ENCODE measurements at regions not wholly inside any gene's neighbourhood (a gene's known extent, or its start where the extent isn't known, plus 50 kb on each side); places are given as distances from the start of the nearest gene placed in this dataset.

GRCh38 chr15:97463696-97464095 lies 496.8 kb upstream of the ARRDC4 start:
- H3K27ac ChIP-seq = no peak overlapping the region
- H3K4me1 ChIP-seq (replicated peaks in 1 of 2) = no peaks in the 10 kb centered on the region
- in situ Hi-C loops (cut with MboI; ENCODE audit: low pct_unique_long_range_greater_than_20kb in 2 of 9, low sequenced_read_pairs in 9 of 9, unreplicated experiment in 9 of 9) = no loop called here
- no peak overlapping the region for H3K4me3 ChIP-seq
- no peak for ATAC-seq (replicated peaks in 6 of 8)
- WGBS, 10 experiments = 3 to 89% (median 51%) methylated on average over 1 to 4 of the region's 4 CpGs; no CpG with 5 or more reads in 3 of the 10 experiments

- H3K27ac ChIP-seq = no peak overlapping the region
- no peaks in the 10 kb centered on the region for H3K4me1 ChIP-seq (replicated peaks in 1 of 2)
- H3K4me3 ChIP-seq = no peak overlapping the region
- in situ Hi-C loops (cut with MboI; ENCODE audit: low pct_unique_long_range_greater_than_20kb in 2 of 9, low sequenced_read_pairs in 9 of 9, unreplicated experiment in 9 of 9) = no loop called here
- no peak for ATAC-seq (replicated peaks in 6 of 8)
Measured at GRCh38 chr15:97470417-97470816, 490.1 kb upstream of the ARRDC4 start.

- H3K27ac ChIP-seq = no peak overlapping the region
- no peak for ATAC-seq (replicated peaks in 6 of 8)
- no peaks in the 10 kb centered on the region for H3K4me1 ChIP-seq (replicated peaks in 1 of 2)
- in situ Hi-C loops (cut with MboI; ENCODE audit: low pct_unique_long_range_greater_than_20kb in 2 of 9, low sequenced_read_pairs in 9 of 9, unreplicated experiment in 9 of 9) = no loop called here
- 0 to 100% (median 78%) methylated on average over 1 of the region's 1 CpG; no CpG with 5 or more reads in 1 of the 10 experiments for WGBS, 10 experiments
- no peak overlapping the region for H3K4me3 ChIP-seq
Measured at GRCh38 chr15:97473627-97474026, 486.9 kb upstream of the ARRDC4 start.

- H3K4me3 ChIP-seq = no peak overlapping the region
- ATAC-seq (replicated peaks in 6 of 8) = no peak
- H3K4me1 ChIP-seq (replicated peaks in 1 of 2) = no peaks in the 10 kb centered on the region
- no peak overlapping the region for H3K27ac ChIP-seq
- WGBS, 10 experiments = 9 to 100% (median 94%) methylated on average over 1 to 3 of the region's 3 CpGs; no CpG with 5 or more reads in 3 of the 10 experiments
- in situ Hi-C loops (cut with MboI; ENCODE audit: low pct_unique_long_range_greater_than_20kb in 2 of 9, low sequenced_read_pairs in 9 of 9, unreplicated experiment in 9 of 9) = loop anchor here in 1 of 9 experiments (25.0 kb wide), 1 partner anchor 93 kb away; no protein-coding TSS in a partner anchor
Measured at GRCh38 chr15:97479957-97480356, 480.5 kb upstream of the ARRDC4 start.

GRCh38 chr15:97482521-97482920 lies 478.0 kb upstream of the ARRDC4 start:
- 0 to 70% (median 30%) methylated on average over 1 to 3 of the region's 3 CpGs; no CpG with 5 or more reads in 1 of the 10 experiments for WGBS, 10 experiments
- Histone ChIP-seq H3K27ac (no peak overlapping the region), H3K4me1 (replicated peaks in 1 of 2) (no peaks in the 10 kb centered on the region), H3K4me3 (no peak overlapping the region)
- in situ Hi-C loops (cut with MboI; ENCODE audit: low pct_unique_long_range_greater_than_20kb in 2 of 9, low sequenced_read_pairs in 9 of 9, unreplicated experiment in 9 of 9) = loop anchor here in 1 of 9 experiments (25.0 kb wide), 1 partner anchor 95 kb away; no protein-coding TSS in a partner anchor
- ATAC-seq (replicated peaks in 6 of 8) = no peak

- Histone ChIP-seq H3K4me3 (no peak overlapping the region), H3K4me1 (replicated peaks in 1 of 2) (no peaks in the 10 kb centered on the region), H3K27ac (no peak overlapping the region)
- in situ Hi-C loops (cut with MboI; ENCODE audit: low pct_unique_long_range_greater_than_20kb in 2 of 9, low sequenced_read_pairs in 9 of 9, unreplicated experiment in 9 of 9) = loop anchor here in 1 of 9 experiments (25.0 kb wide), 1 partner anchor 96 kb away; no protein-coding TSS in a partner anchor
- no peak for ATAC-seq (replicated peaks in 6 of 8)
- 24 to 100% (median 89%) methylated on average over 1 to 17 of the region's 21 CpGs; no CpG with 5 or more reads in 5 of the 10 experiments for WGBS, 10 experiments
Measured at GRCh38 chr15:97483232-97483631, 477.3 kb upstream of the ARRDC4 start.

- Histone ChIP-seq H3K4me3 (no peak overlapping the region), H3K4me1 (replicated peaks in 1 of 2) (no peaks in the 10 kb centered on the region), H3K27ac (no peak overlapping the region)
- no peak for ATAC-seq (replicated peaks in 6 of 8)
- in situ Hi-C loops (cut with MboI; ENCODE audit: low pct_unique_long_range_greater_than_20kb in 2 of 9, low sequenced_read_pairs in 9 of 9, unreplicated experiment in 9 of 9) = loop anchor here in 1 of 9 experiments (25.0 kb wide), 1 partner anchor 103 kb away; no protein-coding TSS in a partner anchor
- WGBS, 10 experiments = 0 to 52% (median 32%) methylated on average over 1 to 4 of the region's 4 CpGs; no CpG with 5 or more reads in 1 of the 10 experiments
Measured at GRCh38 chr15:97490429-97490828, 470.1 kb upstream of the ARRDC4 start.

- H3K27ac ChIP-seq = no peak overlapping the region
- H3K4me3 ChIP-seq = no peak overlapping the region
- no peak for ATAC-seq (replicated peaks in 6 of 8)
- no peaks in the 10 kb centered on the region for H3K4me1 ChIP-seq (replicated peaks in 1 of 2)
- 0 to 100% (median 82%) methylated on average over 1 of the region's 1 CpG; no CpG with 5 or more reads in 4 of the 10 experiments for WGBS, 10 experiments
- in situ Hi-C loops (cut with MboI; ENCODE audit: low pct_unique_long_range_greater_than_20kb in 2 of 9, low sequenced_read_pairs in 9 of 9, unreplicated experiment in 9 of 9) = no loop called here
Measured at GRCh38 chr15:97501291-97501690, 459.2 kb upstream of the ARRDC4 start.

- Histone ChIP-seq H3K4me1 (replicated peaks in 1 of 2) (no peaks in the 10 kb centered on the region), H3K4me3 (no peak overlapping the region), H3K27ac (no peak overlapping the region)
- WGBS, 10 experiments = 0 to 77% (median 5%) methylated on average over 1 to 2 of the region's 2 CpGs; no CpG with 5 or more reads in 3 of the 10 experiments
- no peak for ATAC-seq (replicated peaks in 6 of 8)
- in situ Hi-C loops (cut with MboI; ENCODE audit: low pct_unique_long_range_greater_than_20kb in 2 of 9, low sequenced_read_pairs in 9 of 9, unreplicated experiment in 9 of 9) = no loop called here
Measured at GRCh38 chr15:97502038-97502437, 458.5 kb upstream of the ARRDC4 start.

GRCh38 chr15:97504031-97504792 lies 456.3 kb upstream of the ARRDC4 start:
- peak in 6 of 8 experiments; percentile 41 to 91 (median 80) for ATAC-seq (replicated peaks in 6 of 8)
- 6 to 100% (median 59%) methylated on average over 1 to 6 of the region's 6 CpGs for WGBS, 10 experiments
- Histone ChIP-seq H3K4me3 (no peak overlapping the region), H3K27ac (no peak overlapping the region), H3K4me1 (replicated peaks in 1 of 2) (no peaks in the 10 kb centered on the region)
- in situ Hi-C loops (cut with MboI; ENCODE audit: low pct_unique_long_range_greater_than_20kb in 2 of 9, low sequenced_read_pairs in 9 of 9, unreplicated experiment in 9 of 9) = no loop called here

- Histone ChIP-seq H3K4me1 (replicated peaks in 1 of 2) (peaks cover 6 to 10% of the 10 kb centered on the region in 2 donors), H3K27ac (no peak overlapping the region), H3K4me3 (no peak overlapping the region)
- WGBS, 10 experiments = 0 to 100% (median 92%) methylated on average over 1 to 2 of the region's 2 CpGs; no CpG with 5 or more reads in 4 of the 10 experiments
- in situ Hi-C loops (cut with MboI; ENCODE audit: low pct_unique_long_range_greater_than_20kb in 2 of 9, low sequenced_read_pairs in 9 of 9, unreplicated experiment in 9 of 9) = no loop called here
- no peak for ATAC-seq (replicated peaks in 6 of 8)
Measured at GRCh38 chr15:97517737-97518136, 442.8 kb upstream of the ARRDC4 start.

- no peak for ATAC-seq (replicated peaks in 6 of 8)
- no peak overlapping the region for H3K27ac ChIP-seq
- in situ Hi-C loops (cut with MboI; ENCODE audit: low pct_unique_long_range_greater_than_20kb in 2 of 9, low sequenced_read_pairs in 9 of 9, unreplicated experiment in 9 of 9) = no loop called here
Measured at GRCh38 chr15:97520689-97521088, 439.8 kb upstream of the ARRDC4 start.

GRCh38 chr15:97521381-97522285 lies 438.9 kb upstream of the ARRDC4 start:
- in situ Hi-C loops (cut with MboI; ENCODE audit: low pct_unique_long_range_greater_than_20kb in 2 of 9, low sequenced_read_pairs in 9 of 9, unreplicated experiment in 9 of 9) = no loop called here
- ATAC-seq (replicated peaks in 6 of 8) = peak; percentile 39 to 100 (median 100)
- Histone ChIP-seq H3K27ac (no peak overlapping the region), H3K4me3 (no peak overlapping the region), H3K4me1 (replicated peaks in 1 of 2) (peaks cover 6 to 10% of the 10 kb centered on the region in 2 donors)
- WGBS, 10 experiments = 0 to 85% (median 55%) methylated on average over 3 to 17 of the region's 21 CpGs

More at GRCh38 chr15:97520689-97521088, 439.8 kb upstream of the ARRDC4 start:
- WGBS, 10 experiments = 16 to 95% (median 85%) methylated on average over 3 to 4 of the region's 4 CpGs
- peaks cover 6 to 10% of the 10 kb centered on the region in 2 donors for H3K4me1 ChIP-seq (replicated peaks in 1 of 2)
- no peak overlapping the region for H3K4me3 ChIP-seq

Data from motor neuron (in vitro differentiated cells).